ENCODE measurements at regions not wholly inside any gene's neighbourhood (a gene's known extent, or its start where the extent isn't known, plus 50 kb on each side); places are given as distances from the start of the nearest gene placed in this dataset.
A peak's percentile ranks its signal among the peaks of the same experiment; 100 is the strongest.
"Not testable (repeated sequence)": the region's sequence is repeated elsewhere in the genome, so short reads cannot be mapped to it uniquely, and the experiment has no call there.

DNA sequence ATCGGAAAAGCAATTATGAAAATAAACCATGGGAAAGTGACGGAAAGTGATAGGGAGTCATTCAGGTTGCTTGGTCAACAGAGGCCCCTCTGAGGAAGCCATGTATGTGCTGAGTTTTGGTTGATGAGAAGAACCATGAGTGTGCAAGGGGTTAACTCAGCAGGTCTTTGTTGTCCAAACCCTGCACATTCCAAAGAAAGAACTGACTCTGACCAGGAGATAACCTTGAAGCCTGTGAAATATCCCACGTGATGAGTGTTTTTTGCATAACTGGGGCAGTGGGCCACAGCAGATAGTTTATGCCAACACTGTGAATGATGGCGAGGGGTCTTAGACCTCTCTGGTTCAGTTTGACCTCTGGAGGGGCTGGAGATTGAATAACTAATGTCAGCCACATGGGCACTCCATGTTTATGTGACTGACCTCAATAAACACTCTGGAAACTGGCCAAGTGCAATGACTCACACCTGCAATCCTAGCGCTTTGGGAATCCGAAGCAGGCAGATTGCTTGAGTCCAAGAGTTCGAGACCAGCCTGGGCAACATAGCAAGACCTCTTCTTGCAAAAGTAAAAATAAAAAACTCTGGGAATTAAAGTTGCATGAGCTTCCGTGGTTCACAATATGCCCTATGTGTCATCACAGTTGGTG is 154.0 kb upstream of the FOXK1 start:
- FAIRE-seq: no peak

GRCh38 chr7:4531236-4531635 is 150.9 kb upstream of the FOXK1 start:
- no peak for FAIRE-seq

GRCh38 chr7:4533339-4533738 is 148.8 kb upstream of the FOXK1 start:
- not testable (repeated sequence) for FAIRE-seq

GRCh38 chr7:4549681-4550080 is 132.4 kb upstream of the FOXK1 start:
- FAIRE-seq: no peak

DNA sequence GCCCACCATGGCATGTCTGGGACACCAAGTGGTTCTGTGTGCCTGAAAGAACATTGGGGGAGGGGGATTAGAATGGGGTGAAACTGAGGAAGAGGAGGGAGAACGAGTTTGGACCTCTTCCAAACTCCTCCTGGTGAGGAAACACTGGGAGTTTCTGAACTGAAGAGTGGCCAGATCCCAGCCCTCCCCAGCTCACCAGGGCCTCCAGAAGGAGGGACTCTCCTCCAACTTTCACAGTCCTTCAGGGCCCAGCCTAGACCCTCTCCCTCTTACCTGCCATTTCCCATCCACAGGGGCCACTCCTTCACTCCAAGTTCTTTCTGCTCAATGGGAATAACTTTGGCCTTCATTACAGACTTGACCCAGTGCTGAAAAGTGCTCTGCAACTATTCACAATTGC is 132.0 kb upstream of the FOXK1 start:
- no peak for FAIRE-seq

DNA sequence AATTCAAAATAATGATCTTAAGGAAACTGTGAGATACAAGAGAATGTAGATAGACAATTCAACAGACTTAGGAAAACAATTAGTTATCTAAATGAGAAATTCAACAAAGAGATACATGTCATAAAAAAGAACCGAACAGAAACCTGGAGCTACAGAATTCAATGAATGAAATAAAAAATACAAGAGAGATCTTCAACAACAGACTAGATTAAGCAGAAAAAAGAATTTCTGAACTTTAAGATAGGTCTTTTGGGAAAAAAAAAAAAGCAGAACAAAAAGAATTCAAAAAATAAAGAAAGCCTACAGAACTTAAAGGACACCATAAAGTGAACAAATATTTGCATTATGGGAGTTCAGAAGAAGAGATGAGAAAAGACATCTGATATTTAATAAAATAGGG is 129.1 kb upstream of the FOXK1 start:
- FAIRE-seq: no peak

- FAIRE-seq: no peak
Observed at GRCh38 chr7:4556868-4557793, 125.0 kb upstream of the FOXK1 start.

- no peak for FAIRE-seq
Observed at GRCh38 chr7:4561795-4562194, 120.3 kb upstream of the FOXK1 start.

DNA sequence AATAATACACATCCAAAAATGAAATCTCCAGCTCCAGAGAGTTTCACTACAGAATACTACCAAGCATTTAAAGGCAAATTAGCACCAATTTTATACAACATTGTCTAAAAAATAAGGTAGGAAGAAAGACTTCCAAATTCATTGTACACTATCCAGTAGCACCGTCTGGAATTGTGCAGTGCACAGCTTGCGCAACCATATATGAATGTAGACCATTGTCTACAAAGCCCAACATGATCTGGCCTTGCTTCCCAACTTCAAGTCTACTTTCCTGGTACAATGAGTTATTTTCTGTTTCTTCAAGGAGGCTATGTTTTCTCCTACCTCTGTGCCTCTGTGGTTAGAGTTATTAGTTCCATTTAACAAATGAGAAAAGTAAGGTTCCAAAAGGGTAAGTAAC is 115.4 kb upstream of the FOXK1 start:
- no peak for FAIRE-seq

GRCh38 chr7:4574851-4575250 is 107.2 kb upstream of the FOXK1 start:
- peak; percentile 88 for FAIRE-seq

DNA sequence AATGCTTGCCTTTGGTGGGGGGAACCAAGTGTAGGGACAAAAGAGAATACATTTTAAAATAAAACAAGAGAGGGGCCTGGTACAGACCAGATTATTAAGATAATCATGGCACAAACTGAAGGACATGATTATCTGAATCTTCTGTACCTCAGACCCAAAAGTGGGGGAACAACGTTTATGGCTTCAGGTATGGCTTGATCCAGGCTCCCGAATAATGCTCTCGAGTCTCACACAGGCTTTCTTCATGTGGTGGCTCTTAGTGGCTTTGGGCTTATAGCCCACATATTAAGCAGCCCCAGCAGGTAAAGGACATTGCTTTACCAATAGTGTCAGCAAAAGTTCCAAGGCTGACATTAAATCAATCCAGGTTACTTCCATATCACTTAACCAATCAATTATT is 106.8 kb upstream of the FOXK1 start:
- no peak for FAIRE-seq

- no peak for FAIRE-seq
Observed at GRCh38 chr7:4602905-4603842, 78.9 kb upstream of the FOXK1 start.

DNA sequence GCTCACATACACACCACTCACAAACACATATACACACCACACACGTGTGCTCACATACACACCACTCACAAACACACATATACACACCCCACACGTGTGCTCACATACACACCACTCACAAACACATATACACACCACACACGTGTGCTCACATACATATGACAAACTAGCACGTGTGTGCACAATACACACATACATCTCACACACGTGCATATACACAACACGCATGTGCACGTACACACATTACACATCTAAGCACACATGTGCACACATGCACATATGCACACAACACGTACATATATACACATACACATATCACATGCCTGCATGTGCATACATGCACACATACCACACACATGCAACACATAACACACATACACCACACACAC is 78.3 kb upstream of the FOXK1 start:
- no peak for FAIRE-seq

DNA sequence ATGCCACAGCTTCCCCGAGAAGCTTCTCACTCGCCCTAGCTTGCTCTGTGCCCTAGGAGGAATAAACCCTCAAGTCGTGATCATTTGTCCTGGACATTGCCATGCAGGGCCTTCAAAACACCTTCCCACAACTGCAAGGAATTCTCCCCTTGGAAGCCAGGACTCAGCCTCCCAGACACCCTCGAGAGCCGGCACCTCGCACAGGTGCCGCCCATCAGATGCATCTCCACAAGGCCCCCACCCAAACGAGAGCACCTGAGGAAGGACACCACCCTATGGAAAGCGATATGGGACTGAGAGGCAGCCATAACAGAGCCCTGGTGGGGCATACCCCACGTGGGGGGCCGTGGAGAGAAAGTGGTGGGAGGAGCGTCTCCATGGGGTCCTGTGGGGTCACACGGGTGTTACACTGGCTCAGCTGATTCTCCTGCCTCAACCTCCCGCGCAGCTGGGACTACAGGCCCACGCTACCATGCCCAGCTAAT is 77.6 kb upstream of the FOXK1 start:
- FAIRE-seq: no peak

- FAIRE-seq: no peak
Observed at GRCh38 chr7:4606797-4607196, 75.3 kb upstream of the FOXK1 start.

GRCh38 chr7:4607311-4607729 is 74.8 kb upstream of the FOXK1 start:
- FAIRE-seq: no peak

DNA sequence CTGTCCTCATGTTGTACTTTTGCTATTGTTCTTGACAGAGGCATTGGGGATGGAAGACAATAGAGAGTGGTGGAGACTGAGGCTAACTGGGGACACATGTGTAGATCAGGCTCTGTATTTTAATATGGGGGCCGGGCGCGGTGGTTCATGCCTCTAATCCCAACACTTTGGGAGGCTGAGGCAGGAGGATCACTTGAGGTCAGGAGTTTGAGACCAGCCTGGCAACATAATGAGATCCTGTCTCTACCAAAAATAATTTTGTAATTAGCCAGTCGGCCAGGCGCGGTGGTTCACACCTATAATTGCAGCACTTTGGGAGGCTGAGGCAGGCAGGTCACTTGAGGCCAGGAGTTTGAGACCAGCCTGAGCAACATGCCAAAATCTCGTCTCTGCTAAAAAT is 72.5 kb upstream of the FOXK1 start:
- not testable (repeated sequence) for FAIRE-seq

- no peak for FAIRE-seq
Observed at GRCh38 chr7:4610768-4611467, 71.2 kb upstream of the FOXK1 start.

GRCh38 chr7:4612237-4612636 is 69.9 kb upstream of the FOXK1 start:
- FAIRE-seq: no peak

DNA sequence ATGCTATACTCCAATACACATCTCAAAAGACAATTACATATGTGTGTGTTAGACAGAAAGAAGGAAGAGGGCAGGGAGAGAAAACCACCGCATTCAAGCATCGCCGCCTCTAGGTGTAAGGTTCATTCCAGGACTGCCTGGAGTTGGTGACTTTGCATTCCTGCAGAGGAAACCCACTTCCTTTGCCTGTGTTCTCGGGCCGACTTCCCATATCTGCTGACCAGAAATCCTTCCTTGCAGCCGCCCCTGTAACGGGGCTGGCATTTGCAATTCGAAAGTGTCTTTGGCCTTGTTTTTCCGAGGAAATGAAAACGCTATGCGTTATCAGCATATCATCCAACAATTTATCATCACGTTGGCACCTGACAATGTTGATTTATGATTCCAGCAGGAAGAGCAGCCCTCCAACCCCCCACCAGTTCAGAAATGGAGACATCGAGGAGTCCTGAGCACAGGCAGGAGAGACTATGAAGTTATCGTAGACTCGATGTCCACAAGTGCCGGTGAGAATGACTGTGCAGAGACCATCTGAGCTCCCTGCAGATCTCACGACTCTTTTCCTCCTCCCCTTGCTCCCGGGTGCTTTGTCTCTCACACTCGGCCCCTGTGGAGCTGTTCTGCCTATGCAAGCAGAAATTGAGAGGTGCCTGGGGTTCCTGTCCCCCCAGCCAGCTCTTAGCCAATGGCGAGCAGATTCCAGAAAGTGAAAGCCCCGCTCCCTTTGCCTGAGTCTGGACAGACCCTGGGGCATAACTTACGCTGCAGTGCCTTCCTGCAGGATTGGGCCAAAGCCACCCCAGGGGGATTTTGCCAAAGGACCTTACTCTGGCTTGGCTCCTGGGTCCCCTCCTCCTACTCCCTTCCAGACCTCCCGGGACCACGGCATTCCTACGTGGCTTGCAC is 68.9 kb upstream of the FOXK1 start:
- FAIRE-seq: no peak

Measured in endometrium (tissue), 2 donors.